ENCODE measurements at regions not wholly inside any gene's neighbourhood (a gene's known extent, or its start where the extent isn't known, plus 50 kb on each side); places are given as distances from the start of the nearest gene placed in this dataset.

GRCh38 chr2:8049851-8050571 is 631.8 kb upstream of the ID2 start:
- DNase-seq (ENCODE audit: low spot score) = no peak

- peak; percentile 57 for DNase-seq (ENCODE audit: low spot score)
These were observed 628.6 kb upstream of the ID2 start for GRCh38 chr2:8053216-8053615.

- DNase-seq (ENCODE audit: low spot score) = no peak
These were observed 627.8 kb upstream of the ID2 start for GRCh38 chr2:8054070-8054469.

GRCh38 chr2:8058652-8059051 is 623.2 kb upstream of the ID2 start:
- DNase-seq (ENCODE audit: low spot score) = no peak

GRCh38 chr2:8059255-8059654 is 622.6 kb upstream of the ID2 start:
- no peak for DNase-seq (ENCODE audit: low spot score)

GRCh38 chr2:8059794-8060193 is 622.1 kb upstream of the ID2 start:
- no peak for DNase-seq (ENCODE audit: low spot score)

- DNase-seq (ENCODE audit: low spot score) = no peak
These were observed 620.6 kb upstream of the ID2 start for GRCh38 chr2:8061219-8061618.

GRCh38 chr2:8064603-8065002 is 617.3 kb upstream of the ID2 start:
- no peak for DNase-seq (ENCODE audit: low spot score)

GRCh38 chr2:8065191-8065590 is 616.7 kb upstream of the ID2 start:
- no peak for DNase-seq (ENCODE audit: low spot score)

GRCh38 chr2:8067784-8068336 is 614.0 kb upstream of the ID2 start:
- DNase-seq (ENCODE audit: low spot score) = no peak

- no peak for DNase-seq (ENCODE audit: low spot score)
These were observed 608.9 kb upstream of the ID2 start for GRCh38 chr2:8072907-8073306.

- DNase-seq (ENCODE audit: low spot score) = no peak
These were observed 607.9 kb upstream of the ID2 start for GRCh38 chr2:8073916-8074315.

- DNase-seq (ENCODE audit: low spot score) = no peak
These were observed 605.2 kb upstream of the ID2 start for GRCh38 chr2:8076448-8077342.

GRCh38 chr2:8078705-8079104 is 603.2 kb upstream of the ID2 start:
- DNase-seq (ENCODE audit: low spot score) = no peak

- no peak for DNase-seq (ENCODE audit: low spot score)
These were observed 601.8 kb upstream of the ID2 start for GRCh38 chr2:8080063-8080462.

GRCh38 chr2:8081130-8081529 is 600.7 kb upstream of the ID2 start:
- DNase-seq (ENCODE audit: low spot score) = no peak

- no peak for DNase-seq (ENCODE audit: low spot score)
These were observed 599.0 kb upstream of the ID2 start for GRCh38 chr2:8082840-8083239.

- no peak for DNase-seq (ENCODE audit: low spot score)
These were observed 595.5 kb upstream of the ID2 start for GRCh38 chr2:8086357-8086756.

- DNase-seq (ENCODE audit: low spot score) = peak; percentile 25
These were observed 594.9 kb upstream of the ID2 start for GRCh38 chr2:8086796-8087479.

GRCh38 chr2:8087480-8087840 is 594.4 kb upstream of the ID2 start:
- no peak for DNase-seq (ENCODE audit: low spot score)

- DNase-seq (ENCODE audit: low spot score) = no peak
These were observed 593.0 kb upstream of the ID2 start for GRCh38 chr2:8088810-8089209.

GRCh38 chr2:8089596-8089995 is 592.3 kb upstream of the ID2 start:
- DNase-seq (ENCODE audit: low spot score) = no peak

All from COLO829 (cell line).